ENCODE measurements at regions not wholly inside any gene's neighbourhood (a gene's known extent, or its start where the extent isn't known, plus 50 kb on each side); places are given as distances from the start of the nearest gene placed in this dataset.
"Not testable (repeated sequence)": the region's sequence is repeated elsewhere in the genome, so short reads cannot be mapped to it uniquely, and the experiment has no call there.

GRCh38 chr2:67572721-67573435 lies 175.7 kb downstream of the ETAA1 start:
- no peak for DNase-seq
- peaks cover 1% of the 10 kb centered on the region for H3K9me3 Mint-ChIP-seq
- no peaks in the 10 kb centered on the region for H3K4me1 Mint-ChIP-seq
- H3K4me3 Mint-ChIP-seq = no peak overlapping the region
- H3K27ac Mint-ChIP-seq = no peak overlapping the region
- peaks cover 4% of the 10 kb centered on the region for H3K27me3 Mint-ChIP-seq
- H3K36me3 Mint-ChIP-seq = no peaks in the 10 kb centered on the region

- Mint-ChIP-seq H3K9me3 (peaks cover 2% of the 10 kb centered on the region), H3K4me3 (no peak overlapping the region), H3K27ac (no peak overlapping the region), H3K4me1 (no peaks in the 10 kb centered on the region), H3K27me3 (peaks cover 4% of the 10 kb centered on the region), H3K36me3 (no peaks in the 10 kb centered on the region)
- no peak for DNase-seq
These were observed 177.1 kb downstream of the ETAA1 start for GRCh38 chr2:67574230-67574629.

- no peaks in the 10 kb centered on the region for H3K27me3 Mint-ChIP-seq
- no peaks in the 10 kb centered on the region for H3K4me1 Mint-ChIP-seq
- no peaks in the 10 kb centered on the region for H3K36me3 Mint-ChIP-seq
- H3K9me3 Mint-ChIP-seq = peaks cover 2% of the 10 kb centered on the region
- DNase-seq = no peak
- H3K4me3 Mint-ChIP-seq = no peak overlapping the region
- H3K27ac Mint-ChIP-seq = no peak overlapping the region
These were observed 179.1 kb downstream of the ETAA1 start for GRCh38 chr2:67576226-67576625.

- Mint-ChIP-seq H3K9me3 (peaks cover 6% of the 10 kb centered on the region), H3K4me3 (no peak overlapping the region), H3K27me3 (no peaks in the 10 kb centered on the region), H3K27ac (no peak overlapping the region), H3K36me3 (no peaks in the 10 kb centered on the region), H3K4me1 (no peaks in the 10 kb centered on the region)
- DNase-seq = no peak
These were observed 179.9 kb downstream of the ETAA1 start for GRCh38 chr2:67576991-67577390.

- Mint-ChIP-seq H3K4me3 (no peak overlapping the region), H3K27ac (no peak overlapping the region), H3K27me3 (no peaks in the 10 kb centered on the region), H3K4me1 (no peaks in the 10 kb centered on the region), H3K9me3 (peaks cover 10% of the 10 kb centered on the region), H3K36me3 (no peaks in the 10 kb centered on the region)
- no peak for DNase-seq
These were observed 182.1 kb downstream of the ETAA1 start for GRCh38 chr2:67579216-67579615.

- no peaks in the 10 kb centered on the region for H3K27me3 Mint-ChIP-seq
- DNase-seq = no peak
- no peaks in the 10 kb centered on the region for H3K36me3 Mint-ChIP-seq
- no peak overlapping the region for H3K27ac Mint-ChIP-seq
- no peak overlapping the region for H3K4me3 Mint-ChIP-seq
- H3K9me3 Mint-ChIP-seq = peaks cover 15% of the 10 kb centered on the region
- H3K4me1 Mint-ChIP-seq = no peaks in the 10 kb centered on the region
These were observed 182.7 kb downstream of the ETAA1 start for GRCh38 chr2:67579806-67580205.

- Mint-ChIP-seq H3K9me3 (peaks cover 32% of the 10 kb centered on the region), H3K36me3 (no peaks in the 10 kb centered on the region), H3K27ac (no peak overlapping the region), H3K4me1 (no peaks in the 10 kb centered on the region), H3K27me3 (no peaks in the 10 kb centered on the region), H3K4me3 (no peak overlapping the region)
- no peak for DNase-seq
These were observed 184.6 kb downstream of the ETAA1 start for GRCh38 chr2:67581751-67582150.

GRCh38 chr2:67583185-67583584 lies 186.1 kb downstream of the ETAA1 start:
- Mint-ChIP-seq H3K9me3 (peaks cover 32% of the 10 kb centered on the region), H3K27ac (no peak overlapping the region), H3K4me3 (no peak overlapping the region), H3K4me1 (no peaks in the 10 kb centered on the region), H3K36me3 (no peaks in the 10 kb centered on the region), H3K27me3 (no peaks in the 10 kb centered on the region)
- no peak for DNase-seq

GRCh38 chr2:67585400-67585799 lies 188.3 kb downstream of the ETAA1 start:
- Mint-ChIP-seq H3K27me3 (no peaks in the 10 kb centered on the region), H3K4me1 (no peaks in the 10 kb centered on the region), H3K36me3 (no peaks in the 10 kb centered on the region), H3K9me3 (peaks cover 31% of the 10 kb centered on the region), H3K27ac (no peak overlapping the region), H3K4me3 (no peak overlapping the region)
- DNase-seq = no peak

GRCh38 chr2:67589121-67589520 lies 192.0 kb downstream of the ETAA1 start:
- H3K27ac Mint-ChIP-seq, H3K4me3 Mint-ChIP-seq, H3K4me1 Mint-ChIP-seq, H3K27me3 Mint-ChIP-seq, H3K36me3 Mint-ChIP-seq, DNase-seq: not testable (repeated sequence)
- H3K9me3 Mint-ChIP-seq = peaks cover 38% of the 10 kb centered on the region

GRCh38 chr2:67594522-67594921 lies 197.4 kb downstream of the ETAA1 start:
- H3K4me1 Mint-ChIP-seq, DNase-seq, H3K36me3 Mint-ChIP-seq, H3K27me3 Mint-ChIP-seq, H3K27ac Mint-ChIP-seq, H3K4me3 Mint-ChIP-seq: not testable (repeated sequence)
- H3K9me3 Mint-ChIP-seq = peaks cover 23% of the 10 kb centered on the region

- no peaks in the 10 kb centered on the region for H3K27me3 Mint-ChIP-seq
- H3K4me1 Mint-ChIP-seq = no peaks in the 10 kb centered on the region
- peaks cover 17% of the 10 kb centered on the region for H3K9me3 Mint-ChIP-seq
- no peak for DNase-seq
- H3K4me3 Mint-ChIP-seq = no peak overlapping the region
- no peaks in the 10 kb centered on the region for H3K36me3 Mint-ChIP-seq
- no peak overlapping the region for H3K27ac Mint-ChIP-seq
These were observed 199.7 kb downstream of the ETAA1 start for GRCh38 chr2:67596871-67597270.

- Mint-ChIP-seq H3K27me3 (no peaks in the 10 kb centered on the region), H3K27ac (no peak overlapping the region), H3K4me3 (no peak overlapping the region), H3K9me3 (peaks cover 7% of the 10 kb centered on the region), H3K4me1 (no peaks in the 10 kb centered on the region), H3K36me3 (no peaks in the 10 kb centered on the region)
- DNase-seq = no peak
These were observed 202.4 kb downstream of the ETAA1 start for GRCh38 chr2:67599561-67599960.

- Mint-ChIP-seq H3K4me3 (no peak overlapping the region), H3K27me3 (no peaks in the 10 kb centered on the region), H3K36me3 (no peaks in the 10 kb centered on the region), H3K4me1 (no peaks in the 10 kb centered on the region), H3K27ac (no peak overlapping the region), H3K9me3 (peaks cover 4% of the 10 kb centered on the region)
- DNase-seq = no peak
These were observed 203.2 kb downstream of the ETAA1 start for GRCh38 chr2:67600222-67600871.

GRCh38 chr2:67600946-67601345 lies 203.8 kb downstream of the ETAA1 start:
- no peaks in the 10 kb centered on the region for H3K4me1 Mint-ChIP-seq
- peaks cover under 1% of the 10 kb centered on the region for H3K9me3 Mint-ChIP-seq
- no peak overlapping the region for H3K27ac Mint-ChIP-seq
- no peaks in the 10 kb centered on the region for H3K36me3 Mint-ChIP-seq
- no peak overlapping the region for H3K4me3 Mint-ChIP-seq
- DNase-seq = no peak
- no peaks in the 10 kb centered on the region for H3K27me3 Mint-ChIP-seq

- no peak for DNase-seq
- Mint-ChIP-seq H3K4me3 (no peak overlapping the region), H3K27ac (no peak overlapping the region), H3K27me3 (no peaks in the 10 kb centered on the region), H3K36me3 (no peaks in the 10 kb centered on the region), H3K4me1 (no peaks in the 10 kb centered on the region), H3K9me3 (no peaks in the 10 kb centered on the region)
These were observed 207.2 kb downstream of the ETAA1 start for GRCh38 chr2:67604360-67604759.

Measured in activated naive CD8-positive, alpha-beta T cell treated with anti-CD3 and anti-CD28 coated beads for 36 hours (primary cell).